Stimulated activated CD4-positive, alpha-beta T cell treated with anti-CD3 and anti-CD28 coated beads, Interleukin-2, amount 100 ng/mL, for 48 hours (primary cell): ENCODE measurements at regions not wholly inside any gene's neighbourhood (a gene's known extent, or its start where the extent isn't known, plus 50 kb on each side); places are given as distances from the start of the nearest gene placed in this dataset.
"Not testable (repeated sequence)": the region's sequence is repeated elsewhere in the genome, so short reads cannot be mapped to it uniquely, and the experiment has no call there.

Source experiments
- DNase-seq, 2 donors: peaks; one replicate each; pipeline ENCODE4 v3.0.0-alpha.2; 2020

- DNase-seq, result no peak
Observed at GRCh38 chr10:100664316-100665149, 80.8 kb upstream of the PAX2 start.

DNA sequence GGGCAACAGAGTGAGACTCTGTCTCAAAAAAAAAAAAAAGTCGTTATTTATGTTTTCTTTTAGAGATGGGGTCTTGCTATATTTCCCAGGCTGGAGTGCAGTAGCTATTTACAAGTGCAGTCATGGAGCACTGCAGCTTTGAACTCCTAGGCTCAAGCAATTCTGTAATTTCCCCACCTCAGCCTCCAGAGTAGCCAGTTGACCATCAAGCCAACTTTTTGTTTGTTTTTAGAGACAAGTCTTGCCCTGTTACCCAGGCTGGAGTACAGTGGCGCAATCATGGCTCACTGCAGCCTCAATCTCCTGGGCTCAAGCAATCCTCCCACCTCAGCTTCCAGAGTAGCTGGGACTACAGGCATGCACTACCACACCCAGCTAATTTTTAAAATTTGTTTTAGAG, 78.7 kb upstream of the PAX2 start:
- not testable (repeated sequence) for DNase-seq

- no peak for DNase-seq
Observed at GRCh38 chr10:100669616-100670015, 75.8 kb upstream of the PAX2 start.

DNA sequence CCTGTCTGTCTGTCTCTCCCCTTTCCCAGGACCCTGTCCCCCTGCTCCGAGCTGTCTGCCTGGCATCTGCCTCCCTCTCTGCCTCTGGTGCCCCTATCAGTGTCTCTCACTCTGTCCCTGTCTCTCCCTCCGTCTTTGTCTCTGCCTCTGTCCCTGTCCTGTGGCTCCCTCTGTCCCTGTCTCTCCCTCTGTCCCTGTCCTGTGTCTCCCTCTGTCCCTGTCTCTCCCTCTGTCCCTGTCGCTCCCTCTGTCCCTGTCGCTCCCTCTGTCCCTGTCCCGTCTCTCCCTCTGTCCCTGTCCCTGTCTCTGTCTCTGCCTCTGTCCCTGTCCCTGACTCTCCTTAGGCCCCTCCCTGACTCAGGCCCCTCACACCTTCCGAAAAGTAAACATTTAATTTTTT, 75.0 kb upstream of the PAX2 start:
- no peak for DNase-seq

GRCh38 chr10:100670828-100671479, 74.4 kb upstream of the PAX2 start:
- DNase-seq, result peak; percentile 74 to 76

- no peak for DNase-seq
Observed at GRCh38 chr10:100672199-100672598, 73.2 kb upstream of the PAX2 start.

- no peak for DNase-seq
Observed at GRCh38 chr10:100677290-100677945, 68.0 kb upstream of the PAX2 start.

- DNase-seq, result no peak
Observed at GRCh38 chr10:100679327-100679726, 66.1 kb upstream of the PAX2 start.

GRCh38 chr10:100683004-100683403, 62.4 kb upstream of the PAX2 start:
- DNase-seq, result no peak

DNA sequence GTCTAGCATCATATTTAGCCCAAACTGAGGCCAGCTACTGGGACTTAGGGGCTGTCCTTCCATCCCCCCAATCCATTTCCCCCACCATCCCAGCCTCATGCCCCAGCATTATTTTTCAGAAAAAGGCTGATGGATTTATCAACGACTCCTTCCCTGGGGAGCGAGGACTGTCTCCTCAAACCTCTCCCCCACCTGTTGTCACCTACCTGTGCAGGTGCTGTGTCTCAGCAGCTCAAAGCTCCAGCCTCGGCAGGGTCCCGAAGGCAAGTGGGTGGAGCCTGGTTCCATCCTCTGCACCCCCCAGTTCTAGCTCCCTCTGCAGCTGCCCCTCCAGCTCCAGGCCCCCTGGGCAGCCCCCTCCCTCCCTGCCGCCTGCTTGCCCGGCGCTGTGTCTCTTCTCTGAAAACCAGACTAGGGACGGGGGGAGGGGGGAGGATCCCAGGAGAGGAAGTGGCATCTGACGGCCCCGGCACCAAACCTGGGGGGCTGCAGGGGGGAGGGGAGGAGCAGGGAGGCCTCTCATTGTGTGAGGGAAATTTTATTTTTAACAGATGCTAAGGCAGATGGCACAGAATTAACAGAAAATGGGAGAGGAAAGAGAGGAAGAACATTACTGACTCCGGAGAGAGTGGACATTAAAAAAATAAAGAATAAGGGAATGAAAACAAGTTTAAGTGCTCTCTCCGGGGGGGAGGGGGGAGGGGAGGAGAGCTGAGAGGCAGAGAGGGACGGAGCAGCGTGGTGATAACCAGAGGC, 61.7 kb upstream of the PAX2 start:
- DNase-seq, result no peak

- DNase-seq, result no peak
Observed at GRCh38 chr10:100684688-100685235, 60.6 kb upstream of the PAX2 start.

- no peak for DNase-seq
Observed at GRCh38 chr10:100685331-100685730, 60.1 kb upstream of the PAX2 start.

- no peak for DNase-seq
Observed at GRCh38 chr10:100687143-100688003, 58.0 kb upstream of the PAX2 start.

GRCh38 chr10:100688201-100688600, 57.2 kb upstream of the PAX2 start:
- no peak for DNase-seq

GRCh38 chr10:100693821-100694220, 51.6 kb upstream of the PAX2 start:
- no peak for DNase-seq
